HG03460 (cell line): ENCODE measurements at regions not wholly inside any gene's neighbourhood (a gene's known extent, or its start where the extent isn't known, plus 50 kb on each side); places are given as distances from the start of the nearest gene placed in this dataset.

Experiments
- ATAC-seq: cut with Tn5 transposase; IDR thresholded peaks from one replicate; pipeline ENCODE4 v1.9.1; 2021; ENCODE audit not compliant: unreplicated experiment

DNA sequence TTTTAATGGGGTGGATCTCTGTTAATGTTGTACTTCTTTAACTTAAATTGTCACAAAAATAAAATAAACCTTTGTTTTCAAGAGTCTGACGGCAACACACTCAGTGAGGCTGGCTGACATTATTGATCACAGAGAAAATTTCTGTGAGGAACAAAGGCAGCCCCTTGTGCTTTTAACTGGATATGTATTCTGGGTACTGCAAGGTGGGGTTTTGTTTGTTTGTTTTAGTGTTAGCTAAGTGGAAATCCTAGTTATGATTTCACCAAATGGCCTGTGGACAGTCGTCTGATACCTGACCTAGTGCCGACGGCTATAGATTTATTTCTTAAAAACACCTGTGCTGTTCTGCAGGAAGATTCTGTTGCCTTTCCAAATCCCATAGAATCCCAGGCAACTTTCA lies 1329.5 kb upstream of the ZEB2 start:
- ATAC-seq = no peak

DNA sequence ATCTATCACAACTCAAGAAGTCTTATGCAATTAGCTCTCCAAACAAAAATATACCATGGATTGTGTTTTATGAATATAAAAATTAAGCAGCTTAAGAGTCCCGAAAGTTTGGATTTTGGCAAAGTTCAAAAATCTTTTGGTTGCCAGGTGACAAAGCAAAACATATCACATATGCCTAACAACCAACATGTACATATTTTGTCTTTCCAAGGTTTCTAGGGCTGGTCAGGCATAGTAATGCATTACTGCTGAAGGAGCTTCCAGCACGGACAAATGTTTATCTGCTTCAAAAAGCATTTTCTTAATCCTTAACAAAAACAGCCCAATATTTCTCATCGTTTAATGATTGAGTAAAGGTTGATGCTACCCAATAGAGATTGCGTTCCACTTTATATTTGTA lies 1327.1 kb upstream of the ZEB2 start:
- ATAC-seq = no peak

DNA sequence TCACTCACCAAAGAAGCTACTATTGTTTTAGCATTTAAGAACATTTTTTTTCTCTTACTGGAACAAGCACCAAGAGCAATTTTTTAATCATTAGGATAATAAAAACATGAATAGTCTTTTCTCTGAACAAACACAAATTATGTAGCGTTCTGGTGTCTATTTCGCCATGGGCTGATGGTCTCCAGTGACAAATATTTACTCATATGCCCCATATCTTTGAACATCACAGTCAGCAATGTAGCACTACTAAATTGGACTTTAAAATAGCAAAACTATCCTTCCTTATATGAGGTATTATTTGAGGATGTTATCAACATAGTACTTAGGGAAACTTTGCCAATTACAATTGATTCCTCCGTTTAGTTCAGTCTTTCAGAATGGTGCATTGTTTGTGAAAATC lies 1326.0 kb upstream of the ZEB2 start:
- ATAC-seq = no peak

DNA sequence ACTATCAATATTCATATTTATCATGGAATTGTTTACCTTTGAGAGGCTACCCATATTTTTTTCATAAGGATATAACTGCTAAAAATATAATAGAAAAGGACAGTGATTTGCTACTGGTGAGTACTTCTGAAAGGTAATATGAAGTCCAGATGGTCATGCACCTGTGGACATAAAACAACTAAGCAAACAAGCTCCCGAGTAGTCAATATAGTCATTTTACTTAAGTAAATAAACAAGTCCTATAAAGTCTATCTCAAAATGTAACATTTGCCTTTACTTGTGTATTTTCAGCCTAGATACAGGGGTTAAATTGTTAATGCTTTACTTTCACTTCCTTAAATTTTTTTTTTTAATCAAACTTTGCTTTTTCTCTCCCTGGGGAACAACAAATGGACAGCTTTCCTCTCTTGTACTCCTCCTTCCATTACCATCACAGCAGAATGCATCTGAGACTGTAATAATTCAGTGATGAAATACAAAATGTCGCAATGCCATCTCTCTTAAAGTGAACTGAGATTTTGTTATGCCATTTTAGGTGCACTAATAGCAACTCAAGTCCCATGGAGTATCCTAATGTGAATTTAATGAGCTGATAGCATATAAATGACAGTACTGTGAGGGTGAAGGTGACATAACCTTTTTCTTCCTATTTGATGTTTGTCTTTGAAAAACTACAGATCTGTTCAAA lies 1325.4 kb upstream of the ZEB2 start:
- no peak for ATAC-seq

DNA sequence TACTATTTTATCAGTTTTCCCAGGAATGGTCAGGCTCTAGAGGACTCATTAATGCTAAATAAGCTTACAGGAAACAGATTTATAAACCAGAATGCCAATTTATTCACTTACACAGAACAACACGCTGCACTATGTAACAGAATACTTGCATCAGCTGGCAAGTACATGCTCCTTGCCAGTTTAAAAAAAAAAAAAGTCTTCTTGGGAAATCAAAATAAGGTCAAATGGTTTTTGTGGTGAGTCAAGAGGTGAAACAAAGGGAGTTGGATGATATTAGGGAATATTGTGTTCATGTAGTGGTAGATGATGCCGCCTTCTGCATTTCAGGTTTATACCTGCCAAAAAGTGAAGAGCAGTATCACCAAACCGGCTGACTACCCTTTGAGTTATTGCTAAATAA lies 1322.1 kb upstream of the ZEB2 start:
- ATAC-seq = no peak

DNA sequence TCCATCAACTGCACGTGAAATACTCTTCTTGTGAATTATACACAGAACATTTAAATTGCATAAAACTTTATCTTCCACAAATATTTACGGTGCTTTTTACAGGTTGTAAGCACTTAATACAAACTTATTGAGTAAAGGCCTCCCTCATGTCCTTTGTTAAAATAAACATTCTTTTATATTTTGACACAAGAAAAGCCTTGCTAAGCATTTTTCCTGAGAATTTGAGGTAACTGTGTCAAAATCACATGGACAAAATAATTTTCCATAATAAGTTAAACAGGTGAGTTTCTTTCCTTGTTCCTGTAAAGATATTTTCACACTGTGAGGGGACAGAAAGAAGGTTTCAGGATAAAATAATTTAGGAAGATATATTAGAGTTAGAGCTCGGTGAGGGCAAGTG lies 1317.1 kb upstream of the ZEB2 start:
- no peak for ATAC-seq

DNA sequence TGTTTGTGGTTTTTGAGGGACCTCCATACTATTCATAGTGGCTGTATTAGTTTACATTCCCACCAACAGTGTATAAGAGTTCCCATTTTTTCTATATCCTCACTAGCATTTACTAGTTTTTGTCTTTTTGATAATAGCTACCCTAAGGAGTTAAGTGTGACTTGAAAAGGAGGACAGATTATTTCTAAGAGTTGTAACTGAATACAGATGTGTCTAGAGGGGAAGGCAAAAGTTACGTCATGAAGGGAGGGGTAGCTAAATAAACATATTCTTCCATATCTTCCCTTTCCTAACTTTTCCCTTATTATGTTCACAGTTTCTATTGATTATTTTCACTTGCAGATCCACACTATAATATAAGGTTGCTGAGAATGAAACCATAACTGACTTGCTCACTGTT lies 1315.7 kb upstream of the ZEB2 start:
- ATAC-seq = no peak

DNA sequence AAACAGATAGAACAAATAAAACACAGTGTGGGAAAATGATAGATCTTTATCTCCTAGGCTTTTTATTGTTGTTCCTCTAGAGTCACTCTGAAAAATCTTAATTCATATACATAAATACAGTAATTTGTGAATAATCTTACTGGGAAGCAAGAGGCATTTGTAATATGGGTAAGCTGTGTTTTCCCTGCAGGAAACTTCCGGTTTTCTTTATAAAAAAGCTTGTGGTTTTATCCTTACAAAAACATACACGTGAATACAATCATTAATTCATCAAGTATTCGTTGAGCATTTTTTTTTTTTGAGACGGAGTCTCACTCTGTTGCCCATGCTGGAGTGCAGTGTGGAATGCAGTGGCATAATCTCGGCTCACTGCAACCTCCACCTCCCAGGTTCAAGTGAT lies 1312.8 kb upstream of the ZEB2 start:
- ATAC-seq = no peak

DNA sequence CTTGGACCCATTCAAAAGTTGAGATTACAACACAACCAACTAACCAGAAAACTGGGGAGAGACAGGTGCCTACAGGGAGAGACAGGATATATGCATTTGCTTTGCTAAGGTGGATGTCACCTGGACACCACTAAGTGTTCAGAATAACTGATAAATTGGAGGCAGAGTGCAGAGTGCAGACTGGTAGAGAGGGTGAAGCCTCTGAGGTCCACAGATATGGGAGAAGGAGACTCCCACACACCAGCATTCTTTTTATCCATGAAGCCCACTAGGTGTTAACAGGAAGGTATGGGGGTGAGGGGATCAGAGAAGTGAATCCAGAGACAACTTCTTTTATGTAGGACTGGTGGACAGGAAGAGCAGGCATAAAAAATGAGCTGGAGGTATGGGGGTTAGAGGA lies 1310.0 kb upstream of the ZEB2 start:
- ATAC-seq = no peak

DNA sequence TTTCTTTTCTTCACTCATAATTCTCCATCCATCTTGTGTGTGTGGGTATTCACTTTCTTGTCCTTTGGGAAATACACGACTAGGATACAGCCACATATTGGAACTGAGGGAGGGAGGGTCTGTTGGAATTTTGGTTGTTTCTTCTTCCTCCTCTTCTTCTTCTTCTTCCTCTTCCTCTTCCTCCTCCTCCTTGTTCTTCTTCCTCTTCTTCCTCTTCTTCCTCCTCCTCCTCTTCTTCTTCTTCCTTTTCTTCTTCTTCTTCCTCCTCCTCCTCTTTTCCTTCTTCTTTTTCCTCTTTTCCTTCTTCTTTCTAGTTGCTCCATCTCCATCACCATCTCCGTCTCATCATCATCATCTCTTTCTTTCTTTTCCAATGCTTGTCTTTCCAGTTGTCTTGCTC lies 1307.3 kb upstream of the ZEB2 start:
- no peak for ATAC-seq

DNA sequence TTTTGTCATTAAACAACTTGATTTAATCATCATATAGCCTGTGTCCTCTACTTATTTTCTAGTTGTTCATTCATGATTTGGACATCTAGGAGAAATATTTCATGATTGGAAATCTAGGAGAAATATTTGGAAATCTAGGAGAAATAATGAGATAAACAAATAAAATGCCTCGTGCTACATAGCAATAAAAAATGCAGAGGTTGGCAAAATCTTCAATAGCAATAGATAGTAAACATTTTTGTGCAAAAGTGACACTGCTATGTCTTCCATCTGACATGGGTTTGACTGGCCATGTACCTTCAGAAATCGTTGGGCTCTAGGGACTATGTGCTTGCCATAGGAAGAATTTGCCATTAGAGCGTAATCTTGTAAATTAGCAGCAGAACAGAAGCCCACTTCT lies 1304.5 kb upstream of the ZEB2 start:
- no peak for ATAC-seq

DNA sequence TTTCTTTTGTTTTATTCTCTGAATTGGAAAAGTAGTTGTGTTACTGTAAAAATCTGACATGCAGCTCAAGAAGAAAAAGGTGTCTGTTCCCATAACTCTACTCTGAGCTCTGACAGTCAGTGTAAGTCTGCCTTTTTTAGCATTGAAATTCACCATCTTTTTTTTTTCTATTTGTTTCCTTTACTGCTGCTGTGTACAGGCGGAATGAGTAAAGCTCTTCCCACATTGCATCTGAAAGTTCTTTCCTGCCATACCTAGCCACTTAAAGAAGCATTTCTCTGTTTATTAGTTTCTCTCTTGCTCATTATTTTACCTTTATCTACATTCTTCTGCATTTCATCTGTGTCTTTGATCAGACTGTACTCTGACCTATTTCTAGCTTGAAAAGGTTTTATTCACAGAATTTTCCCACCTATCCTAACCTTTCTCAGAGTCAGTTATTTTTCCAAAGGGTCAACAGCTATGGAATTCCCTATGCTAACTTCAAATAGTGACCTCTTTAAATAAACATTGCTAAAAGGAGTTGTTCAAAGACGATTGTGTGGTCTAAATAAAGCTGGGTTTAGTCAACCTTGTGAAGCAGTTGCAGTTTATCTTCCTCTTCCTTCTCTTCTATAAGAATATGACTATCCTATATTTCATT lies 1303.1 kb upstream of the ZEB2 start:
- no peak for ATAC-seq

DNA sequence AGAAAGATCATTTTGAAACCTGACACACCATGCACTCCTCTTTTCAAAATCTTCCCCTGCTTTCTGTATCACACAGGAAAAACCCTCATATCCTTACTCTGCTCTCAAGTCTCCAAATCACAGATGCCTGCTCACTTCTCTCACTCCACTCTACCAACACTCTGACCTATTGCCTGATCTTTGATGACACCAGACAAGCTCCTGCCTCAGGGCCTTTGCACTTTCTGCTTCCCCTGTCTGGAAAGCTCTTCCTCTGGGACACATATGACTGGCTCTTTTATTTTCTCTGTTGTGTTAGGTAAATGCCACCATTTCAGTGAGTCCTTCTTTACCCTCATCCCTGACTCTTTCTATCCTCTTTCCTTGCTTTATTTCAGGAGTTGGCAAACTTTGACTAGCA lies 1300.7 kb upstream of the ZEB2 start:
- no peak for ATAC-seq

DNA sequence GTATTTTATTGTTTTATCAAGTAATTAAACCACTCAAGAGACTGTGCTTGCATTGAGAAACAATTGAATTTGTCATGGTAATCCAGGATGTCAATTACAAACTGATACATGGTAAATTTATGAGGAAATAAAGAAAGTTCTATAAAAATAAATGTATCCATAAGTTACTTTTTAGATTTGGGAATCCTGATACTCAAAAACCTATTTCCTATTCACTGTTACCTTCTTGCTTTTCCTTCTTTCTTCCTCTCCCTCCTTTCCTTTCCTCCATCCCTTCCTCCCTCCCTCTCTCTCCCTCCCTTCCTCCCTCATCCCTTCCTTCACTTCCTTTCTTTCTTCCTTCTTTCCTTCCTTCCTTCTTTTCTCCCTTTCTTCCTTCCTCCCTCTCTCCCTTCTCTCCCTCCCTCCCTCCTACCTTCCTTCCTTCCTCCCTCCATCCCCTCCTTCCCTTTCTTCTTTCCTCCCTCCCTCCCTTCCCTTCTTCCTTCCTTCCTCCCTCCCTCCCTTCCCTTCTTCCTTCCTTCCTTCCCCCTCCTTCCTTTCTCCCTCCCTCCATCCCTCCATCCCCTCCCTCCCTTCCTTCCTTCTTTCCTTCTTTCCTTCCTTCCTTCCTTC lies 1299.1 kb upstream of the ZEB2 start:
- ATAC-seq = no peak

DNA sequence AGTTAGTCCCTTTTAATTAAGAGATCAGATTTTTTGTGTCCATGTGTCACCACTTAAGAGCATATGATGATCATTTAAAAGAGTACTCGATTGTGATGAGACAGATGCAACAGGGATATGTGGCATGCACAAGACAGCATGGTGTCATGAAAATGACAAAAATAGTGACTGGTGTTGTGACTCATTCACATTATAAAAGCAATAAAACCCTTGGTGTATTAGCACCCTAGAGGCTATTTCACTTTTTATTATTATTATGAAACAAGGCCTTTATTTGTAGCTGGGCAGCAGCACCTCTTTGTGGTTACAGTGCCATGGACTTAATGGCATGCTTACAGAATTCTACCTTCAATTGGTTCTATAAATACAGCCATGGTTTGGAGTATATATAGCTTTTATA lies 1296.0 kb upstream of the ZEB2 start:
- no peak for ATAC-seq

DNA sequence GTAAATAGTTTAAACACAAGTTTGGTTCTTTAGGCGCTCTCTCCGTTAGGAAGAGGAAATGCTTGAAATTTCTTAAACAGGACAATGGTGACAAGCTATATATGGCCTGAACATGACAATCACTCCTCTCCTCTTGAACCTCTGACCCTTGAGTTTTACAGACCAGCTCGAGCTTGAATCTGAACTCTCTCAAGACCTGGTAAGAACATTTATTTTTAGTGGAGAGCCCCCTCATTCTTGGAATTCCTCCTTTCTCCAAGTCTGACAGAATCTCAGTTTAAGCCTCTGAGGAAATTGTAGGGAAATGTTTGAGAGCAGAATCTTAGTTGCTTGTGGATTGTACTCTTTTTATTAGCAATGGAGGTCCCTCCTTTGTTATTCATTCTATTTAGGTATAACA lies 1293.6 kb upstream of the ZEB2 start:
- ATAC-seq = no peak

DNA sequence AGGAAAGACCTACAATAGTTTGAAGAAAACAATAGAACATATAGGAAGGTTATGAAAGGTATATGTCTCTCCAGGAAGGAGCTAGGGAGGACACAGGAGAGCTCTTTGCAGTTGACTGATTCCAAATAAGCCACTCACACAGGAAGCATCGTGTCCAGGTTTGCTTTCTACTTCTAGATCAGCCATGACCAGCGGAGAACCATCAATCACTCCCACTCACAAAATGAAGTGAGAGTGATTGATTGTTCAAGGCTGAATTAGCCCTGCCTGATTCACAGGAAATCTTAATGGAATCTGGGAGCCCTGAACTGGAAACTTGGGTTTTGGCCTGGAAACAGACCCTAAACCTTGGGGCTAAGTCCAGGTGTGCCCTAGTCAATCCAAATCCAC lies 1292.2 kb upstream of the ZEB2 start:
- ATAC-seq = no peak

DNA sequence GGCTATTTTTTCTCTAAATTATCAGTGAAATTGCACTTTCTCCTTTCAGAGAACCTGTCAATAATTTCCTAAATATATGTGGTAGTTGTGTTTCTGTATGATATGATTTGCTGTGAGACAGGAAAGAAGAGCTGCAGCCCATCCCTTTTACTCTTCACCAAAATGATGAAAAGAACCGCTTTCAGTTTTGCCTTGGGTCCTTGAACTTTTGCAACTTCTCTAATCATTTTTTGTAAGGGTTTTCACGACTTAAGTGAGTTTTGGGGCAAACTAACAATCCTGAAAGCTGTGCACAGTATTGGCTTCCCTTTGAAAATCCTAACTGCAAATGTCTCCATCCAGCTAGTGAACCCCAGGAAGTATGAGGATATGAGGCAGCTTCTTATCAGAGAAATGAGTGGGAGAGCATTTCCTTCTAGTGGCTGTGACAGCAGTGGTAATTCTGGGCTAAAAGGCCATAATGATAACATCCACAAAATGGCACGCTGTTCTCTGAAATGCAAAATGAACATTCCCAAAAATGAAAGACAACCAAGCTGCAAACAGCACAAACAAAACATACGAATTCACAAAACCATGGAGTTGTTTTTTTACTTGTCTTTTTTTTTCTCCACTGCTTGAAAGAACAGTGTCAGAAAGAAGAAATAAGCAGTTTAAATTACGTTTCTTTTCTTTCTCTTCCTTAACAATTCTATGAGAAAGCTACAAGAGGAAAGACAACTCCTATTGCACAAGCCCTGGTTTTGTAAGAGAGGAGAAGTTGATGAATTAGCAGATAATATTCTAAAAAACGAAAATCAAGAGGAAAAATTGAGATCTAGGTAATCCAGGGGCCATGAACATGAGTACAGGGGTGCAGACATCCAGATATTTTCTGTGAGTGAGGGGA lies 1291.6 kb upstream of the ZEB2 start:
- ATAC-seq = no peak

DNA sequence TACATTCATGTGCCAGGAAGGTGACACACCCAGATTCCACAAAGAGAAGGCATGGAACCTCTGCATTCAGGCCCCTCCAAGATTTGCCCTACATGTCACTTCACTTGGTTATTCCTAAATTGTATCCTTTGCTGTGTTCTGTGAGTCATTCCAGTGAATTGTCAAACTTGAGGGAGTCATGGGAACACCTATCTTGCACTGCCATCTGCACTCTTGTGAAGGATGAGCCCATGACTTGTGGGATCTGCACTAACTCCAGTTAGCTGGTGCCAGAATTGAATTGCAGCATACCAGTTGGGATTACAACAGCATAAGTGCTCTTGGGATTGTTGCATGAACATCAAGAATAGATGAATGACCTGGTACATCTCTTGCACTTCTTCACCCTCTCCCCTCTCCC lies 1288.0 kb upstream of the ZEB2 start:
- ATAC-seq = no peak

DNA sequence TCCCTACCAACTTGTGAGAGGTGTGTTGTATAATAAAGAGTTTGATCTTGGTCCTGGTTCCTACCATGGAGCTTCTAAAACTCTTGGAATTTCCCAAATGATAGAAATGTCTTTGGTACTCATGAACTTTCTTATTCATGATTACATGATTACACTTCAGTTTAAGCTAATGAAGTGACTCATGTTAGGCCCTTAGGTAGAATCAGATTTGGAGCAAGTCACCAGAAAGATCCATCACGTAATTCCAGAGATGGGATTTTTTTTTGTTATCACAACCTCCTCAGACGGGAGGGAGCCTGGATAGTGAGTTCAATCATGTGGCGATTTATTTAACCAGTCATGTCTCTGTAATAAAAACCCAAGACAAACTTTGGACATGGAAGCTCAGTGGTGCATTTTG lies 1287.6 kb upstream of the ZEB2 start:
- no peak for ATAC-seq

DNA sequence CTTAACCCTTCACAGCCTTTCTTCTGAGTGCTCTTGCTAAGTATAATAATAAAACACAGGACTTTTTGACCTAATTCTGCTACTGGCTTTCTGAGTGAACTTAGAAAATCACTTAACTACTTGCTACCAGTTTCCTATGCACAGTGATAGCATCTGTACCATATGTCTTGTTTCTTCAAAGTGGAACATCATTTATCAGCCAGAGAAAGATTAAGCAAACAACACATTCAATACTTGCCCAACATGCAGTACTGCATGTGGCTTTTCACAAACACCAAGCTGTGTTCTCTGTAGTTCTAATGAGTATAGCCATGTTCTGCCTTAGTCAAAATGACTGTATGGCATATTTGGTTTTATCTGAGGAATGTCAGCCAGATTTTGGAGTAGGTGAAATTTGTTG lies 1286.6 kb upstream of the ZEB2 start:
- no peak for ATAC-seq

DNA sequence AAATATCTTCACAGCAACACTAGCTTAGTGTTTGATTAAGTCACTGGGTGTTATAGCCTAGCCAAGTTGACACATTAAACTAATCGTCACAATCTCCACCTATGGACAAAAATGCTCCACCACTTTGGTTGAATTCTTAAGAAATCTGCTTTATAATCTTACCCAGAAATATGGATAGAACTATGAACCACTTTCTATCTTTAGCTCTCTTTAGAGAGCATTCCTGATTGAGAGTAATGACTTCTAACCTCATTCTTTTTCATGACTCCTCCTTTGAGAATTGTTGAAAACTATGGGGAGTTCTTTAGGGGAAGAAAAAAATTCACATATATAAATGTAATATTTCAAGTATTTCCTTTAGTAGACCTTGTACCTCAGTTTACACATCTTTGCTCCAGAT lies 1282.2 kb upstream of the ZEB2 start:
- no peak for ATAC-seq
